GM18502 (cell line): ENCODE measurements at regions not wholly inside any gene's neighbourhood (a gene's known extent, or its start where the extent isn't known, plus 50 kb on each side); places are given as distances from the start of the nearest gene placed in this dataset.
A peak's percentile ranks its signal among the peaks of the same experiment; 100 is the strongest.
"Not testable (repeated sequence)": the region's sequence is repeated elsewhere in the genome, so short reads cannot be mapped to it uniquely, and the experiment has no call there.

Experiments
- ATAC-seq: cut with Tn5 transposase; IDR thresholded peaks from one replicate; pipeline ENCODE4 v1.9.1; 2021; ENCODE audit warnings: mild to moderate bottlenecking; ENCODE audit not compliant: unreplicated experiment, poor library complexity

DNA sequence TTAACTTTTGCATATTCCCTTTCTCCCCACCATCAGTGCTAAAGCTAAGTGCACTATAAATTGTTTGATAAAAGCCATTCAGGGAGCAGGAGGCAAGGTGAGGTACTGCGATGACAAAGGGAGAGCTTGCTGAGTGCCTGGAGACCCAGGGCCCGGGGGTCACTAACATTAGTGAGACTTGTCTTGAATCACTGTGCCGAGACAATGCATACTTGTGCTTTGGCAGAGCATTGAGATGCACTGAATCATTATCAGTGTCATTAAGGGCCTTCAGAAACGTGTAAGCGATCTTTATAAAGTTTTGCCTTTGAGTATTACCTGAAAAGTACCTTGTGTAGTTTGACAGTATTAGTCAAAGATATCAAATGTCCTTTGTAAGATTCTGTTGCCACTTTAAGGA is 447.5 kb downstream of the PCNX1 start:
- ATAC-seq = no peak

- ATAC-seq = peak; percentile 54
Measured at GRCh38 chr14:71355324-71356201, 448.3 kb downstream of the PCNX1 start.

DNA sequence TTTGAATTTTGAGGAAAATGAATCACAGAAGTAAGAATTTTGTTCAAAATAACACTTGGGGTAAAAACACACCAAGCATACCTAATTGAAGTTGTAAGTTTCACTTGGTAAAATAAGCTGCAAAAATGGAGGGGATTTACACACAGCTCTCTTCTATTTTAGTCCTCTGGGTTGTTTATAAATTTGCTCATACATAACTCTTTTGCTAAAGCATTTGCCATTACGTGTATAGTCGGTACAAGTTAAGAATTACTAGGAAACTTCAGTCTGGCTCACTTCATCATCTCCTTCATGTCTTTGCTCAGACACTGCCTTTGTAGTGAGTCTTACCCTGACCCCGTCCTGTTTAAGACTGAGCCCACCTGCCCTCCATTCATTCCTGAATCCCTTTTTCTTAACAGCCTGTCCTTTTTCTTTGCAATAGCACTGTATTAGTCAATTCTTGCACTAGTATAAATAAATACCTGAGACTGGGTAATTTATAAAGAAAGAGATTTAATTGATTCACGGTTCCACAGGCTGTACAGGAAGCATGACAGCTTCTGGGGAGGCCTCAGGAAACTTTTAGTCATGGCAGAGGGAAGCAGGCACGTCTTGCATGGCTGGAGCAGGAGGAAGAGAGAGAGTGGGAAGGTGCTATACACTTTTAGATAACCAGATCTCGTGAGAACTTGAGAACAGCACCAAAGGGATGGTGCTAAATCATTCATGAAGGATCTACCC is 451.1 kb downstream of the PCNX1 start:
- no peak for ATAC-seq

- not testable (repeated sequence) for ATAC-seq
Measured at GRCh38 chr14:71358932-71359421, 451.7 kb downstream of the PCNX1 start.

- ATAC-seq = no peak
Measured at GRCh38 chr14:71359823-71360222, 452.6 kb downstream of the PCNX1 start.

GRCh38 chr14:71361336-71361735 is 454.1 kb downstream of the PCNX1 start:
- no peak for ATAC-seq

DNA sequence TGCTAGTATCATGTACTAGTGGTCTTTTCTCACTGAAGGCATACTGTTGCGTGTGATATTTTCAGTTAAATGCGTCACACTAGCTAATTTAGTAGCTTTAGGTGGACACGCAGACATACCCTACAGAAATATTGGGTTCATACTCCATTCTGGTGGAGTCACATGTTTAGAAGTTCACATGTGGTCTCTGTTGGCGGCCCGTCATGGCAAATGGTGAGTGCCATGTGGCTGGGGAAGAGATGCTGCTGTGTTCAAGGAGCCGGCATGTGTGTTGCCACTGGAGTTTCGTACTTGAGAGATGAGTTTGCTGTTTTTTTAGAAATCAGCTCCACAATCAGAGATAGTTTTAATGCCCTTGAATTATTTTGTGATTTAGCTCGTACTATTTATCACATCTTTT is 454.6 kb downstream of the PCNX1 start:
- no peak for ATAC-seq

DNA sequence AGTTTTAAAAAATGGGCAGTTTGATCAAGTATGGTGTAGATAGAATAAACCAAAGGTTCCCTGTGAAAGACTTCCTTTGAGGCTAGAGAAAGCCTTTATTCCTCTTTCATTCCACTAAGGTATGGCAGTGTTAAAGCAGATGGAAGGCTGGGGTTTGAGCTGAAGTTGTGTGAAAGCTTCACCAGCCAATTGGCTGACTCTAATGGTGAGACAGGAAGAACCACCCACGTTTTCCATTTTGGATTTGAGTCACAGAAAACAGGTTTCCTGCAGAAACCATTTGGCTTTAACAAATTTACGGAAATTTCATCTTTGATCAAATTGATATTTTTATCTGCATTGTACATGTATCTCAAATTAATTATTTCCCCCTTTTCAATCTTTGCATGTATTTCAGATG is 455.0 kb downstream of the PCNX1 start:
- ATAC-seq = no peak

DNA sequence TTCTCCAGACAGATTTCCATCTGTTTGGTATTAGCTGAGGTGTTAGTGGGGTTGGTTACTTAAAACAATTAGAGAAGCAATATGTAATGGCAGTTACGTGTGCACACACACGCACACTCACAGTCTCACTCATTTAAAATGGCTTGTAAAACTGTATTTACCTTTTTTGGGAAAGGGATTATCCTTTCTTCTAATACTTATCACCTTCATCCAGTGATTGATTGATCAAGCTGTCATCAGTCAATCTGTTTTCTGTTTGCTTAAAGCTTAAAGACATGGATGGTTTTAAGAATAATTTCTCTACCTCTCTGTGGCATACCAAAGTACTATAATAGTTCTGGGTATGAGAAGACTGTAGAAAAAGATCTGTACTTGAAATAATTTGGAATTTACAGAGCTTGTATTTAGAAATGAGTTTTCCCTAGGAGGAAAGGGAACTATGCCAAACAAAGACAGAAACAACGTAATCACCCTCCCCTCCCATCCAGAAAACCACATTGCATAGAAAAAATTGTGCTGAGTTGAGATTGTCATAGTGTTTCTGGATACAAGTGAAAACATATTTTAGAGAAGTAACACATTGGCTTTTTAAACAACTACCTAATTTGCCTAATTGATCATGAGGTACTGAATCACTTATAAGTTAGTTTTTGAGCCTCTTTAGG is 455.8 kb downstream of the PCNX1 start:
- ATAC-seq = no peak

- no peak for ATAC-seq
Measured at GRCh38 chr14:71363946-71364925, 457.0 kb downstream of the PCNX1 start.

GRCh38 chr14:71365361-71365760 is 458.1 kb downstream of the PCNX1 start:
- ATAC-seq = no peak

GRCh38 chr14:71366861-71367260 is 459.6 kb downstream of the PCNX1 start:
- ATAC-seq = no peak

DNA sequence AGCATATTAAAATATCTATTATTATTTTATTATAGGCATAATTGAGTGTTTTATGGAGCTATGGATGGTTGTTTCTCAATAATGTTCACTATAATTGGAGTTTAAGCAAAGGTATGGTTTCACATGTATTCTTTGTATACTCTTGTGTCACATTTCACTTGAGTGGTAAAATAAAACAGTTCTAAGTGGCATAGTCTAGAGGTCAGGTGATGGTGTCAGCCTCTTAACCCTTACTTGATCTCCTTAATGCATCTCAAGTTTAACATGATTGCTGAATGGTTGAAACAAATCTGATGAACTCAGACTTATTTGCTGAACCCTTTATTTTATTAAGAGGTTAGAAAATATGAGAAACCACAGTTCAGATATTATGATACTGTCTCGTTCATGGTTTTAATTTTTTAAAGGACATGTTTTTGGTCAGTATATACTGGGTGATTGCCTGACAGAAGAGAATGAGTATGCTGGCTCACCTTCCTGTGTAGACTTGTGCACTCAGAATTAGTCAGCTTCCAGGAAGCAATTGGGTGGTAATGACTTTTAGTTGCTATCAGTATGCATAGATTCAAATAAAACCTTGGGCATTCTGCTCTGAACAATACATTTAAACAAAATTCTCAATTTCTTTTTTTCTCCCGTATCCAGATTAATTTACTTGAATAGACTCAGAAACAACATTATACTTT is 464.6 kb downstream of the PCNX1 start:
- no peak for ATAC-seq

GRCh38 chr14:71372411-71372838 is 465.2 kb downstream of the PCNX1 start:
- ATAC-seq = no peak

- ATAC-seq = no peak
Measured at GRCh38 chr14:71373773-71374172, 466.5 kb downstream of the PCNX1 start.

- no peak for ATAC-seq
Measured at GRCh38 chr14:71374989-71375388, 467.7 kb downstream of the PCNX1 start.

- no peak for ATAC-seq
Measured at GRCh38 chr14:71377099-71377498, 469.8 kb downstream of the PCNX1 start.

- no peak for ATAC-seq
Measured at GRCh38 chr14:71380271-71380670, 473.0 kb downstream of the PCNX1 start.

- no peak for ATAC-seq
Measured at GRCh38 chr14:71381814-71382213, 474.6 kb downstream of the PCNX1 start.
